ENCODE measurements at regions not wholly inside any gene's neighbourhood (a gene's known extent, or its start where the extent isn't known, plus 50 kb on each side); places are given as distances from the start of the nearest gene placed in this dataset.

- Histone ChIP-seq H3K23ac (ENCODE audit: low read depth, low read length) (no peak overlapping the region), H3K4me3 (ENCODE audit: insufficient read depth, low read depth, low read length) (no peak overlapping the region), H3K36me3 (ENCODE audit: control insufficient read depth, insufficient read depth, low read length) (no peaks in the 10 kb centered on the region), H3K9me1 (ENCODE audit: insufficient read depth, low read length) (peaks cover 2% of the 10 kb centered on the region; the same call in 1 of the 2 replicates), H2BK5ac (ENCODE audit: low read depth, low read length, poor library complexity, severe bottlenecking) (no peak overlapping the region), H3K4me2 (ENCODE audit: low read depth, low read length) (no peak overlapping the region), H4K5ac (ENCODE audit: low read depth, low read length) (no peak overlapping the region), H3K27me3 (ENCODE audit: control insufficient read depth, insufficient read depth, low read length) (no peaks in the 10 kb centered on the region), H4K20me1 (ENCODE audit: insufficient read depth, low read length) (no peaks in the 10 kb centered on the region), H4K8ac (ENCODE audit: low read depth in 2 of 2, low read length in 2 of 2) (no peak overlapping the region), H3K79me1 (ENCODE audit: low read depth in 1 of 2, low read length in 2 of 2) (no peaks in the 10 kb centered on the region), H3K18ac (ENCODE audit: low read depth, low read length) (no peak overlapping the region; the same call in 1 of the 2 replicates), H3K14ac (replicated peaks; ENCODE audit: low read depth, low read length) (no peak overlapping the region), H3K4me1 (ENCODE audit: control insufficient read depth, insufficient read depth, low read length) (peaks cover 20% of the 10 kb centered on the region), H3K4ac (ENCODE audit: low read depth, low read length) (no peak overlapping the region), H3K9me3 (ENCODE audit: control insufficient read depth, insufficient read depth, low read length) (no peaks in the 10 kb centered on the region), H2AK9ac (replicated peaks; ENCODE audit: low read depth, low read length, poor library complexity) (no peak overlapping the region), H2AFZ (replicated peaks; ENCODE audit: low read length, poor library complexity) (no peak overlapping the region), H3K56ac (ENCODE audit: extremely low read depth, insufficient read depth, low read length) (no peak overlapping the region), H2BK15ac (ENCODE audit: low read depth, low read length) (peak overlapping the region; percentile 32; the same call in 1 of the 3 replicates), H4K91ac (ENCODE audit: insufficient read depth, low read depth, low read length) (no peak overlapping the region), H2BK120ac (ENCODE audit: low read depth, low read length) (no peak overlapping the region), H2BK20ac (ENCODE audit: low read depth, low read length) (no peak overlapping the region), H2AK5ac (ENCODE audit: low read depth, low read length) (no peak overlapping the region), H3K27ac (ENCODE audit: insufficient read depth, low read length) (no peak overlapping the region), H3K9ac (ENCODE audit: low read depth, low read length) (no peak overlapping the region)
- no peak for ATAC-seq (ENCODE audit: low read depth)
- in situ Hi-C loops (cut with MboI; ENCODE audit: low sequenced_read_pairs) = no loop called here
- ChIA-PET POLR2A (ENCODE audit: unreplicated experiment) (no interaction called here), CTCF (interaction anchor here (0.6 to 1.8 kb wide), 2 partner anchors 19 to 203 kb away, joined by 3 to 7 read pairs; no protein-coding TSS in a partner anchor)
- 100% methylated on average over 1 of the region's 4 CpGs for WGBS, 2 experiments (ENCODE audit: extremely low coverage in 2 of 2, insufficient read length in 1 of 2)
- dilution Hi-C loops (cut with HindIII; ENCODE audit: low sequenced_read_pairs, unreplicated experiment) = no loop called here
- TF ChIP-seq NFE2L2 (IDR thresholded peaks at IDR 0.05; ENCODE audit: low read depth, low read length) (no peak), USF2 (IDR thresholded peaks at IDR 0.05; ENCODE audit: low read depth, low read length) (no peak), RFX5 (IDR thresholded peaks at IDR 0.05; ENCODE audit: low read depth, low read length) (no peak), RAD21 (IDR thresholded peaks at IDR 0.05; ENCODE audit: low read length) (no peak), SMC3 (IDR thresholded peaks at IDR 0.05; ENCODE audit: low read depth, low read length) (no peak), CHD1 (IDR thresholded peaks at IDR 0.05; ENCODE audit: low read depth, low read length) (no peak), POLR2A (IDR thresholded peaks at IDR 0.05; ENCODE audit: low read depth, low read length) (no peak), MAZ (IDR thresholded peaks at IDR 0.05; ENCODE audit: borderline replicate concordance, low read depth, low read length) (no peak), MAFK (IDR thresholded peaks at IDR 0.05; ENCODE audit: low read depth, low read length) (no peak)
- intact Hi-C loops (cut with micrococcal nuclease) = loop anchor here (5.0 kb wide), 1 partner anchor 145 kb away; no protein-coding TSS in a partner anchor
- no TSS peak for BruUV-seq (replicated peaks)
- DNase-seq = peak; percentile 42
These were observed 139.8 kb upstream of the TNFAIP3 start for GRCh38 chr6:137727216-137727765.
